EH (cell line): ENCODE measurements at regions not wholly inside any gene's neighbourhood (a gene's known extent, or its start where the extent isn't known, plus 50 kb on each side); places are given as distances from the start of the nearest gene placed in this dataset.
A peak's percentile ranks its signal among the peaks of the same experiment; 100 is the strongest.
"Not testable (repeated sequence)": the region's sequence is repeated elsewhere in the genome, so short reads cannot be mapped to it uniquely, and the experiment has no call there.

Experiments
- DNase-seq: peaks from one replicate; pipeline ENCODE4 v3.0.0-alpha.2; 2015; ENCODE audit warnings: low read depth

GRCh38 chr1:239939602-239940001 is 152.1 kb upstream of the FMN2 start:
- DNase-seq = peak; percentile 8

DNA sequence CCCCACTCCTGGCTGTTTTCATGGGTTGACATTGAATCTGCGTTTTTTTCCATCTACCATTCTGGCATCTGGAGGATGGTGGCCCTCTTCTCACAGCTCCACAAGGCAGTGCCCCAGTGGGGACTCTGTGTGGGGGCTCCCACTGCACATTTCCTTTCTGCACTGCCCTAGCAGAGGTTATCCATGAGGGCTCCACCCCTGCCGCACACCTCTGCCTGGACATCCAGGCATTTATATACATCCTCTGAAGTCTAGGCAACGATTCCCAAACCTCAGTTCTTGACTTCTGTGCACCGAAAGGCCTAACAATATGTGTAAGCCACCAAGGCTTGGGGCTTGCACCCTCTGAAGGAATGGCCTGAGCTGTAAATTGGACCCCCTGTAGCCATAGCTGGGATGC is 147.9 kb upstream of the FMN2 start:
- DNase-seq = no peak

- DNase-seq = no peak
These were observed 147.0 kb upstream of the FMN2 start for GRCh38 chr1:239944666-239945065.

DNA sequence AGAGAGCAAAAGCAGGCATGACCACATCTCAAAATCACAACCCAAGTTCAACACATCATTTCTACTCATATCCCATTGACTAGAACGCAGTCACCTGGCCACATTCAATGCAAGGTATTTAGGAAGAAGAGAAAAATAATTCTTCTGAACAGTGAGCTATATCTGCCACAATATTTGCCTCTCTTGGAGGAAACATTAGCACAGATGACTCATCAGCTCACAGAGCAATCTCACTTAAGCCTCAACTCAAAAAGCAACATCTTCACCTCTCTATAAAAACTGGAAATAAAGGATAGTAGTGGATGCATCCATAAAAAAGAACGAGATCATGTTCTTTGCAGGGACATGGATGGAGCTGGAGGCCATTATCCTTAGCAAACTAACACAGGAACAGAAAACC is 143.9 kb upstream of the FMN2 start:
- DNase-seq = peak; percentile 3

GRCh38 chr1:239951511-239952140 is 140.1 kb upstream of the FMN2 start:
- peak; percentile 73 for DNase-seq

GRCh38 chr1:239952348-239953308 is 139.1 kb upstream of the FMN2 start:
- peak; percentile 13 for DNase-seq

- DNase-seq = no peak
These were observed 136.8 kb upstream of the FMN2 start for GRCh38 chr1:239954836-239955235.

DNA sequence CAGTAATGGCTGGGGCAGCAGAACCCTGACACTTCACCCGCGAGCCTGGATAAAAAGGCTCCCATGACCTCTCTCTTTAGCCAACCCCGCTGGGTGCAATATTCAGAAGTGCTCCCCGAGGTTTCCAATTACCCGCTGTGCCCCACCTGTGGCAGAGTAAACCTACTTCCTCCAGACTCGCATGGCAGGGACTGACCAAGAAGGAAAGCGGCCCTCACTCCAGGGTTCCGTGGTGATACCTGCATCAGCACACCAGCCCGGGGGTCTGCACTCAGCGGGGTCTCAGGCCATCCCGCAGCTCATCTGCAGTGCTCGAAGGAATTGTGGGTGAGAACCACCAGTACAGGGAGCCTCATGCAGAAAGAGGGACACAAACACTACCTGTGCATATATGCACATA is 136.3 kb upstream of the FMN2 start:
- DNase-seq = no peak

GRCh38 chr1:239956263-239956662 is 135.4 kb upstream of the FMN2 start:
- no peak for DNase-seq

GRCh38 chr1:239958063-239958462 is 133.6 kb upstream of the FMN2 start:
- no peak for DNase-seq

DNA sequence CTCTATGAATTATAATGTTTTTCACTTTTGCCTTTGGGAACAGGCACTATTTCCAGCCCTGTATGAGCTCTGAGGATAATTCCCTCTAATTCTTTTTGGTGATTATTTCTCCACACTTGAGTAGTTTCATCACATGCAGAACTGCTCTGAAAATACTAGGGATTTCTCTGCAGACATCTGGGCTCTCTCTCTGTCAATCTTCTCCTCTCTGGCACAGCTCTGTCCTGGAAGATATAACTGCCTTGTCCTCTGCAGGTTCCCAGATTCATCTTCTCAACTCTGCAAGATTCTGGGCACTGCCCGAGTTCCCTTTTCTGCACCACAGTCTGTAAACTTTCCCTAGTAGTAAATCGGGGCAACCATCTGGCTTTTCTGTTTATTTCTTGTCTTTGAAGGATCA is 131.3 kb upstream of the FMN2 start:
- no peak for DNase-seq

GRCh38 chr1:239963856-239964255 is 127.8 kb upstream of the FMN2 start:
- DNase-seq = no peak

GRCh38 chr1:239976130-239976968 is 115.3 kb upstream of the FMN2 start:
- peak; percentile 59 for DNase-seq

DNA sequence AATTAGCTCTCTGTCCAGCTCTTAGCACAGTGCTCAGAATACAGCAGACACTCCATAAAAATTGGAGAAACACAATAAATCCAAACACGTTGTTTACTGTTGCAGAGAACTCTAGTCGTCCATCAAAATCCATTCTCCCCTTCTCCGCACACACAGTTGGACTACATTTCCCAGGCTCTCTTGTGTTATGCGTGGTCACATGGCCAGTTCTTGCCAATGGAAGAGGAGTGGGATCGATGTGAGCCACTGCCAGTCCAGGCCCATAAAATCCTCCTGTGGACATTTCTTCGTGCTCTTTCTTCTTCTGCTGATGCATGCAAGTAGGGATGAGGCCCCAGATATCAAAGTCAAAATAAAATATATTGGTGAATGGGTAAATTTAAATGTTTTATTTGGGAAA is 114.3 kb upstream of the FMN2 start:
- no peak for DNase-seq

GRCh38 chr1:239979456-239979855 is 112.2 kb upstream of the FMN2 start:
- DNase-seq = no peak

GRCh38 chr1:239982762-239983161 is 108.9 kb upstream of the FMN2 start:
- DNase-seq = no peak

DNA sequence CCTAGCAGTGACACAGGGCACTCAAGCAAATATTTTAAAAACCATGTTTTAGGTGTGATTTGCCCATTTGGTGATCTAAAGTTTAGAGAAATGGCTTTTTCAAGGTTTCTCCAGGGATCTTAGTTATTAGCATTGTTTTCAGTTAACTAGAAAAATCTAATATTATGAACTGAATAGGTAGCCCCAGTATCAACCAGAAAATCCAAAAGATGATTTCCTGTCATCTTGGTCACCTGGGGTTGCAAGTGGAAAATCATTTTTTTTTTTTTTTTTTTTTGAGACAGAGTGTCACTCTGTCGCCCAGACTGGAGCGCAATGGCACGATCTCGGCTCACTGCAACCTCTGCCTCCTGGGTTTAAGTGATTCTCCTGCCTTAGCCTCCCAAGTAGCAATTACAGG is 106.6 kb upstream of the FMN2 start:
- DNase-seq = no peak

GRCh38 chr1:239987103-239987745 is 104.5 kb upstream of the FMN2 start:
- DNase-seq = peak; percentile 58

- DNase-seq = no peak
These were observed 101.7 kb upstream of the FMN2 start for GRCh38 chr1:239989990-239990389.

DNA sequence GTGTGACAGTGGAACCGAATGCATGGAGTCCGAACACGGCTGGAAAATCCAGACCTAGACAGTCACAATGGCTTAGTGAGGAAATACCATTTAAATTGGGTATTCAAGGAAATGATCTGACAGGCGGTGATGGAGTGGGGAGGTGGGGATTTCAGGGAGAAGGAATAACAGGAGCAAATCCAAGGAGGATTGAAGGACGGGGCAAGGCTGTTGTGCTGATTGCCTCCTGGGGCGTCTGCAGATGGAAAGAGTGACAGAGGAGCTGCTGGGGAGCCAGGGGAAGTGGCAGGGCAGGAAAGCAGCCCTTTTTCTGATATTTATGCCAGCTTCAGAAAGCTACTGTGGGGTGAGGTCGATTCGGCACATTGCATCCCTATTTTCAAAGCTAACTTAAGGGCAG is 99.1 kb upstream of the FMN2 start:
- DNase-seq = not testable (repeated sequence)

DNA sequence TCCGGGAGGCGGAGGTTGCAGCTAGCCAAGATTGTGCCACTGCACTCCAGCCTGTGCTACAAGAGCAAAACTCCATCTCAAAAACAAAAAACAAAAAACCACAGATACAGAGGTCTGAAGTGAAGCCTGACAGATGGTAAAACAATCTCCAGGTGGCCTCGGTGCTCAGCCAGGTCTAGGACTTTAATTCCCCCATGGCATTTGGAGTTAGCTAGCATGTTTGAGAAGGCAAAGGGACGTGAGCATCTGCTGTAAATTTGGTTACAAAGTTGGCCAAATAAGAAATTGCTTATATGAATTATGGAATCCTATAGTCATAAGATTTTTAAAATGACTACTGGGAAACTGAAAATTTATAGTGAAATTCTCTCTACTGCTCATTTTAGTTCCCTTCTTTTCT is 98.3 kb upstream of the FMN2 start:
- no peak for DNase-seq

DNA sequence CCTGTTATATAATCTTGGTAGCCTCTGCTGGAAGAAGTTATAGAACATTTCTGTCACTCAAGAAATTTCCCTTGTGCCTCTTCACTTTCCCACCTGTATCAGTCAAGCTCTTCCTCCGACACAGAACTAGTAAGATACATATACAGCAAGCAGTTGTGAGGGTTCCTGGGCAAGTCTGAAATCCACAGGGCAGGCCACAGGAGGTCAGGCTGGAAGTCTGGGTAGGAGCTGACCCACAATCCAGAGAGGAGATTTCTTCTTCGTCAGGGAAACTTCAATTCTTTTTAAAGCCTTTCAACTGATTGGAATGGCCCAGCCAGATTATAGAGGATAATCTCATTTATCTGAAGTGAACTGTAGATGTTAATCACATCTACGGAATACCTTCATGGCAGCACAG is 96.4 kb upstream of the FMN2 start:
- DNase-seq = no peak
